HepG2 (cell line): ENCODE measurements at regions not wholly inside any gene's neighbourhood (a gene's known extent, or its start where the extent isn't known, plus 50 kb on each side); places are given as distances from the start of the nearest gene placed in this dataset.
A peak's percentile ranks its signal among the peaks of the same experiment; 100 is the strongest.

ENCODE experiments used
- ATAC-seq: fragments of 200-7000 bp; cut with Tn5 transposase; 3 replicates; pipeline ENCODE4 v1.9.1; 2020; ENCODE audit warnings: mild to moderate bottlenecking, moderate library complexity
- BruUV-seq: library from RNA; stranded (reverse); fragments of 400-500 nt; replicated peaks from 2 replicates; lab custom pipeline; 2021; lab: Mats Ljungman, UMichigan
- CTCF ChIA-PET: fragments of 300-600 bp; formaldehyde crosslinking; extraction: SDS; loops from one replicate; lab custom pipeline; 2021; ENCODE audit warnings: low total read pairs, inconsistent platforms, low intra/inter-chr PET ratio; lab: Yijun Ruan, JAX
- POLR2A ChIA-PET: fragments of 350-600 bp; sonication (Branson Sonifier 250); formaldehyde crosslinking; loops from one replicate; lab custom pipeline; 2020; ENCODE audit warnings: antibody characterized with exemption, inconsistent platforms; lab: Yijun Ruan, JAX
- DNase-seq: peaks from one replicate; pipeline ENCODE4 v3.0.0-alpha.2; 2015; ENCODE audit warnings: low spot score
- FAIRE-seq: peaks from 3 replicates; lab custom pipeline; 2011; peaks lifted over from hg19 to GRCh38; lab: Jason Lieb, UNC
- H2AFZ ChIP-seq: one replicate; pipeline ENCODE4 v1.6.1; 2011; ENCODE audit warnings: low read length, inconsistent platforms
- H3K27ac ChIP-seq: fragments of 300-600 bp; 3 replicates; pipeline ENCODE4 v1.8.0; 2011; ENCODE audit warnings: mixed run types, mild to moderate bottlenecking, mixed read lengths, low read length, inconsistent platforms; ENCODE audit not compliant: insufficient read depth; ENCODE audit errors: extremely low read length
- H3K27me3 ChIP-seq, 2 experiments: fragments of 200-600 bp in 1 of 2; 2 replicates in 1 of 2; 3 replicates in 1 of 2; pipeline versions ENCODE4 v1.6.0 to v1.8.0; 2011; ENCODE audit warnings: low read length in 2 of 2, mild to moderate bottlenecking in 2 of 2, moderate library complexity in 2 of 2, inconsistent platforms in 1 of 2; ENCODE audit not compliant: insufficient read depth in 2 of 2, control insufficient read depth in 1 of 2
- H3K36me3 ChIP-seq, 2 experiments: fragments of 200-600 bp in 1 of 2; replicated peaks in 1 of 2; 2 replicates in 1 of 2; 3 replicates in 1 of 2; pipeline versions ENCODE4 v1.5.1 to v1.8.0; 2011; ENCODE audit warnings: low read length in 2 of 2, inconsistent platforms in 1 of 2; ENCODE audit not compliant: insufficient read depth in 2 of 2, control insufficient read depth in 1 of 2
- H3K4me1 ChIP-seq: 2 replicates; pipeline ENCODE4 v1.5.1; 2012; ENCODE audit warnings: low read length, inconsistent platforms; ENCODE audit not compliant: insufficient read depth
- H3K4me2 ChIP-seq: 2 replicates; pipeline ENCODE4 v1.6.0; 2011; ENCODE audit warnings: low read depth, low read length, inconsistent platforms
- H3K4me3 ChIP-seq, 3 experiments: fragments of 200-600 bp in 1 of 3; sonication (generic), shearing (Covaris generic) in 1 of 3; replicated peaks in 1 of 3; 2 replicates each; pipeline ENCODE4 v1.5.1; 2011 to 2016; ENCODE audit warnings: low read length in 3 of 3, inconsistent platforms in 2 of 3, low read depth in 2 of 3, mild to moderate bottlenecking in 2 of 3, control low read depth in 1 of 3, mixed read lengths in 1 of 3; ENCODE audit not compliant: insufficient read depth in 1 of 3
- H3K79me2 ChIP-seq: one replicate; pipeline ENCODE4 v1.6.1; 2011; ENCODE audit warnings: low read length, inconsistent platforms; ENCODE audit not compliant: insufficient read depth
- H3K9ac ChIP-seq: 2 replicates; pipeline ENCODE4 v1.6.0; 2011; ENCODE audit warnings: mild to moderate bottlenecking, low read depth, low read length, inconsistent platforms; ENCODE audit not compliant: insufficient read depth
- H3K9me3 ChIP-seq: 2 replicates; pipeline ENCODE4 v1.5.1; 2012; ENCODE audit warnings: mild to moderate bottlenecking, low read length
- H4K20me1 ChIP-seq: 2 replicates; pipeline ENCODE4 v1.6.0; 2011; ENCODE audit warnings: inconsistent platforms, mild to moderate bottlenecking, low read length, moderate library complexity; ENCODE audit not compliant: insufficient read depth
- MYC ChIP-seq: sonication (generic); formaldehyde crosslinking; IDR thresholded peaks from 2 replicates; pipeline ENCODE4 v1.9.0; 2021; ENCODE audit warnings: missing genetic modification reagents, borderline replicate concordance
- NONO ChIP-seq, 2 experiments: fragments of 450-650 bp in 1 of 2; sonication (generic) in 1 of 2; formaldehyde crosslinking in 1 of 2; IDR thresholded peaks in 1 of 2; conservative IDR thresholded peaks in 1 of 2; 2 replicates each; pipeline versions ENCODE4 v1.6.1 to v1.8.0; 2017 to 2022; ENCODE audit warnings: mild to moderate bottlenecking in 1 of 2, missing genetic modification reagents in 1 of 2, moderate library complexity in 1 of 2
- PAWR ChIP-seq: sonication (generic); formaldehyde crosslinking; IDR thresholded peaks from 2 replicates; pipeline ENCODE4 v1.4.0; 2020; ENCODE audit warnings: missing genetic modification reagents, mild to moderate bottlenecking, borderline replicate concordance
- SIN3A ChIP-seq: IDR thresholded peaks from 2 replicates; pipeline ENCODE4 v1.6.1; 2011; ENCODE audit warnings: low read depth, mild to moderate bottlenecking, control low read depth, low read length, borderline replicate concordance
- SRY ChIP-seq: sonication (generic); formaldehyde crosslinking; IDR thresholded peaks from 2 replicates; pipeline ENCODE4 v1.8.0; 2022; ENCODE audit warnings: mild to moderate bottlenecking, missing genetic modification reagents
- ZNF263 ChIP-seq: sonication (generic); formaldehyde crosslinking; IDR thresholded peaks from 2 replicates; pipeline ENCODE4 v1.4.0; 2020; ENCODE audit warnings: missing genetic modification reagents
- ZNF329 ChIP-seq: sonication (generic); formaldehyde crosslinking; IDR thresholded peaks from 2 replicates; pipeline ENCODE4 v1.9.0; 2021; ENCODE audit warnings: low read depth, mild to moderate bottlenecking, missing genetic modification reagents
- ZNF850 ChIP-seq: sonication (generic); formaldehyde crosslinking; conservative IDR thresholded peaks from 2 replicates; pipeline ENCODE4 v1.9.0; 2021; ENCODE audit warnings: mild to moderate bottlenecking, missing genetic modification reagents
- WGBS: methylation state at CpG from one replicate; pipeline ENCODE4 v1.1.6; 2017; ENCODE audit warnings: low lambda C conversion rate; 5-methylcytosine and 5-hydroxymethylcytosine counted together
- in situ Hi-C: cut with HindIII; loops from 2 replicates; pipeline ENCODE4 v1.10.0; 2017; ENCODE audit warnings: low pct_unique_long_range_greater_than_20kb; ENCODE audit not compliant: extremely low pct_ligation_motif_present
- intact Hi-C: fragments of 100-400 bp; cut with micrococcal nuclease; formaldehyde crosslinking; loops from one replicate; pipeline ENCODE4 v1.10.0; 2022; ENCODE audit not compliant: unreplicated experiment
- TF ChIP-seq, protein P1 (sequence below): sonication (generic); formaldehyde crosslinking; IDR thresholded peaks from 2 replicates; pipeline ENCODE4 v1.4.0; 2020; ENCODE audit warnings: missing genetic modification reagents, borderline replicate concordance

DNA sequence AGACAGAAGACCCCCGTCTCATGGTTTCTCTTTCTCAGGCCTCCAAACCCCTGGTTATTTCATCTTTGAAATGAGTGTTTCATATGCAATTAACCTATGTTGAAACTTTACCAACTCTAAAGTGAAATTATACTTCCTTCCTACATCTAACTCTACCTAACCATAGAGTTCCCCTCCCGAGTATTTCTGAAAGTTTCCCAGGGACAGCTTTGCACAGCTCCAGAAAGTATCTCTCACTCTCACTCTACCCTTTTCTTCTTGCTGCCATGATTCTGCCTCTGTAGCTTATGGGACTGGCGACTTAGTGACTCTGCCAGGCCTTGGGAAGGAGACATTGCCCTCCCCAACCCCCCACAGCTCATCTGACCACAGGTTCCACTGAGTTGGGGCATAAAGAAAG lies 107.9 kb downstream of the B3GNT2 start:
- DNase-seq (no peak), ATAC-seq (no peak), FAIRE-seq (no peak)
- H3K4me2 ChIP-seq, result no peak overlapping the region
- ChIA-PET POLR2A (no interaction called here), CTCF (no interaction called here)
- H3K27me3 ChIP-seq, result no peaks in the 10 kb centered on the region; a peak in 2 of 5 replicates
- no TSS peak for BruUV-seq
- in situ Hi-C loops, result no loop called here
- 34% methylated on average over 3 of the region's 3 CpGs for WGBS
- no peaks in the 10 kb centered on the region for H4K20me1 ChIP-seq
- H3K9ac ChIP-seq, result no peak overlapping the region
- intact Hi-C loops, result no loop called here
- H3K79me2 ChIP-seq, result no peaks in the 10 kb centered on the region
- no peak overlapping the region for H2AFZ ChIP-seq
- no peaks in the 10 kb centered on the region for H3K36me3 ChIP-seq
- TF ChIP-seq, protein P1, sequence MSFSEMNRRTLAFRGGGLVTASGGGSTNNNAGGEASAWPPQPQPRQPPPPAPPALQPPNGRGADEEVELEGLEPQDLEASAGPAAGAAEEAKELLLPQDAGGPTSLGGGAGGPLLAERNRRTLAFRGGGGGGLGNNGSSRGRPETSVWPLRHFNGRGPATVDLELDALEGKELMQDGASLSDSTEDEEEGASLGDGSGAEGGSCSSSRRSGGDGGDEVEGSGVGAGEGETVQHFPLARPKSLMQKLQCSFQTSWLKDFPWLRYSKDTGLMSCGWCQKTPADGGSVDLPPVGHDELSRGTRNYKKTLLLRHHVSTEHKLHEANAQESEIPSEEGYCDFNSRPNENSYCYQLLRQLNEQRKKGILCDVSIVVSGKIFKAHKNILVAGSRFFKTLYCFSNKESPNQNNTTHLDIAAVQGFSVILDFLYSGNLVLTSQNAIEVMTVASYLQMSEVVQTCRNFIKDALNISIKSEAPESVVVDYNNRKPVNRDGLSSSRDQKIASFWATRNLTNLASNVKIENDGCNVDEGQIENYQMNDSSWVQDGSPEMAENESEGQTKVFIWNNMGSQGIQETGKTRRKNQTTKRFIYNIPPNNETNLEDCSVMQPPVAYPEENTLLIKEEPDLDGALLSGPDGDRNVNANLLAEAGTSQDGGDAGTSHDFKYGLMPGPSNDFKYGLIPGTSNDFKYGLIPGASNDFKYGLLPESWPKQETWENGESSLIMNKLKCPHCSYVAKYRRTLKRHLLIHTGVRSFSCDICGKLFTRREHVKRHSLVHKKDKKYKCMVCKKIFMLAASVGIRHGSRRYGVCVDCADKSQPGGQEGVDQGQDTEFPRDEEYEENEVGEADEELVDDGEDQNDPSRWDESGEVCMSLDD (CRISPR knock-in tag), result no peak
- no peak for TF ChIP-seq SIN3A
- no peak for TF ChIP-seq ZNF850 (CRISPR knock-in tag)
- TF ChIP-seq PAWR, result no peak
- no peak for TF ChIP-seq SRY
- TF ChIP-seq MYC (CRISPR knock-in tag), result 0 out of 2 replicates have a peak, but pooled peaks have one; percentile 17
- TF ChIP-seq ZNF263, result no peak
- no peak for TF ChIP-seq ZNF329 (CRISPR knock-in tag)
- TF ChIP-seq NONO (IDR thresholded peaks at IDR 0.05), result no peak
- no peak for TF ChIP-seq NONO (CRISPR knock-in tag; conservative IDR thresholded peaks at IDR 0.05)
- TF ChIP-seq, all 625 proteins: peak for 1
- H3K4me1 ChIP-seq, result peaks cover 43% of the 10 kb centered on the region
- H3K27ac ChIP-seq, result no peak overlapping the region
- H3K9me3 ChIP-seq, result no peaks in the 10 kb centered on the region
- no peak overlapping the region for H3K4me3 ChIP-seq
